ENCODE measurements at regions not wholly inside any gene's neighbourhood (a gene's known extent, or its start where the extent isn't known, plus 50 kb on each side); places are given as distances from the start of the nearest gene placed in this dataset.

GRCh38 chr20:11190741-11191140, 516.9 kb upstream of the JAG1 start:
- no peak for DNase-seq

DNA sequence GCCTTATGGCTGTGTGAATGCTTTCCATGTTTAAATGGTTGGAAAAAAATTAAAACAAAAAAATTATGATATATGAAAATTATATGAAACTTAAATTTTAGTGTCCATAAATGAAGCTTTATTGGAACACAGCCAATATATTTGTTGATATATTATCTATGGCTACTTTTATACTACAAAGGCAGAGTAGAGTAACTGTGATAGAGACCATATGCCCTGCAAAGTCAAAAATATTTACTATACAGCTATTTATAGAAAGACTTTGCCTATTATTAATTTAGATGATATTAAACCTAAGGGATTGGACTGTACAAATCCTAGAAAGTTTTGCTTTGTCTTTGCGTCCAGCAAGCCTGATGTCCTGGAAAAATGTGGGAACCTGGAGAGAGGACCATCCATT, 518.3 kb upstream of the JAG1 start:
- DNase-seq: no peak

DNA sequence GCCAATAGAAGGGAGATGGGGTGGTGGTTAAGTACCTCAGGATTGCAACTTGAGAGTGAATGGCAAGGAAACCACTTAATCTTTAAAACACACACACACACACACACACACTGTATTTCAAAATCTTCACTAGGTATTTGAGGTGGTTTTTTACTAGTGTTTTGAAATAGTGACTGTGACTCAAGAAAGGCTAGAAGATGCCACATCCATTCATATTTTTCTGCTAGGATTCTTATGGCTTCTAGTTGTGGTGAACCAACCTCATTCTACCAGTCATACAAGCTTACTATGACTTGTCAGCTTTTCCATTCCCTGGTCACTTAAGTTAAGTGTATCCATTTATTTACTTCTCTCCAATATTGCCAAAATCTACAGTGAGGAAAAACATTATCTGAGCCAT, 519.4 kb upstream of the JAG1 start:
- DNase-seq: no peak

DNA sequence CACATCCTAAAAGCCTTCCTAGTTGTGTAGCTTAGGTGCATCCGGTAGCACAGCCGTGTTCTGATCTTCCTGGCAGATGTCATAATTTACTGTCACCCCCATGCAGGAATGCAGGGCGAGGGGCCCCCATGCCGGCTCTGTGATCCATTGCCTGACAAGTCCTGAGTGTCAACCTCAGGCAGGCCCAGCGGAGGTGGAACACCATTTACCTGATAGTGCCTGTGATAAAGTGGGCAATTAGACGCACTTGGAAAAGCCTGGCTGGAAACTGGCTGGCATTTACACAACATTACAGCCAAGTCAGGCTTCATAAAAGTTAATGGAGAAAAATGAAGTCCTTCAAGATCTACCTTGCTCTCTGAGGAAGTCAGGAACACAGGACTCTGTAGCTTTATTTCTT, 521.4 kb upstream of the JAG1 start:
- no peak for DNase-seq

- no peak for DNase-seq
Measured at GRCh38 chr20:11195899-11196558, 522.2 kb upstream of the JAG1 start.

GRCh38 chr20:11197851-11198250, 524.1 kb upstream of the JAG1 start:
- no peak for DNase-seq

GRCh38 chr20:11200423-11200822, 526.6 kb upstream of the JAG1 start:
- no peak for DNase-seq

DNA sequence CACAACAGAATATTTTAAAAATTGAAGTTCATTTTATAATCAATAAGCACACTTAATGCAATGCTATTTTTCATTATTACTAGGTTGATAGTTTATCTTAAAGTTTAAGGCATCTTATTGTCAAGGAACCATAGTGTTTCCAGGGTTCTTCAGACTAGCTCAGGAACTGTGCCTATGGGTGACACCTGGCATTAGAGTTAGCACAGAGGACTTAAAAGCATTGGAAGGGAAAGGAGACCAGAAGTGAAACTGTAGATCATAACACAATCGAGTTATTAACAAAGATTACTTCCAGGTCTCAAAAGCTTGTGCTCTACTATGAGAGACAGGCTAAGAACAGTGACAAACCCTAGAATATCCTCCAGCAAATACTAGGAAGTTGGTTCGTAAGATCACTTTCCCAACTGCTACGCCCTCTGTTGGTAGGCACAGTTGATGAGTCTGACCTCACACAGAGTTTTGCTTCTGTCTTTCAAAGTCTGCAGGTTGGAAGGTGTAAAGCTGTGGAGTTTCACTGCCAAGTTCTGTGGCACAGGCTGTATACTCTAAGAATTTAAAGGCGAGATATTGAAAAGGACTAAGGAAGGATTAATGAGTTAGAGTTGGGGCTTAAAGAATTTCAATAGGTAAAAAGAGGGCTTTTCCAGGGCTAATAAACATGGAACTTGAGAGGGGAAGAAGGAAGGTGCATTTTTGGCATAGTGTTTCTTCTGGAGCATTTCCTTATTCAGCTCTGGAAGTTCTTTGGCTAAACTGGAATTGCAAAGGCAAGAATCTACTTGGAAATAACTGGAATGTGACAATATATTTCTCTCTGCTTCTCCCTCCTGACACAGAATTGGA, 531.3 kb upstream of the JAG1 start:
- DNase-seq: peak; percentile 6

DNA sequence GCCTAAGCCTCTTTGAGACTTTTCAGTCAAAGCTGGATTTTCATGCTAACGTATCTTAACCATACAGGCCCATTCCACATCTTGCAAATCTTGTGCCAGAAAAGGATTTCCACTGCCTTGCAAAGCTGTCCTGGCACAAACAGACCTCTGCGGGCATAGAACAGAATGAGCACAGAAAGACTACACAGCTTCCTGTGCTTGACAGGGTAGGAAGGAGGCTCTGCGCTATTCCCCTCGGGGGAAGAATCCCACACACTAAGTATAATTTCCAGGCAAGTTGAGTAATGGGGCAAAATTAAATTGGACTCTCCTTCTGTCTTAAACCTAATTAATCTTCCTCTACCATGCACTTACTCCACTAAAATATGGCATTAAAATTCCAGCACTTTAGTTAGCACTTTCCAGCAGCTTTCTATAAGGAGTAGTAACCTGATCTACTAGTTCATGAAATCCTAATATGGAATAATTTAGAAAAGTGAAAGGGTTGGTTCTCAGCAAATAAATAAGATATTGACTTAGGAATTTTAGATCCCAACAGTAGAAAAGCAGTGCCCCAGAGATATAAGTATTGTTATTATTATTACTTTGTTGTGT, 532.1 kb upstream of the JAG1 start:
- DNase-seq: no peak

GRCh38 chr20:11207749-11208502, 534.1 kb upstream of the JAG1 start:
- DNase-seq: no peak

GRCh38 chr20:11210611-11211010, 536.8 kb upstream of the JAG1 start:
- no peak for DNase-seq

DNA sequence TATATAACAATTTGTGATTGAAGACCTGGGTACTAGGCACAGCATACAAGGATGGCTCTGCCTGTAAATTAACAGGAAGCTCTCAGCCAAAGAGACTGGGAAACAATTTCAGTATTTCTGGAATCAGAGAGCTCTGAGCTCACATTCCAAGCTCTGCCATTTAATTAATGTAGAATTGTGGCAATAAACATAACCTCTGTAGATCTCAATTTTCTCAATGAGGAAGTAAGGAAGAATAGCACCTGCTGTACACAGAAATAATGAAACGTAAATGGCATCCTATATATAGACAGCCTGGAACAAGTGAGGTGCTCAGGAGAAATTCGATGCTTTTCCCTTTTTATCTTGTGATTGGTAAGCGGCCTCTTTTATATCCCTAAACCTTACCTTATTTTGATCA, 538.5 kb upstream of the JAG1 start:
- DNase-seq: no peak

- no peak for DNase-seq
Measured at GRCh38 chr20:11212902-11213301, 539.1 kb upstream of the JAG1 start.

GRCh38 chr20:11214256-11214840, 540.5 kb upstream of the JAG1 start:
- DNase-seq: no peak

DNA sequence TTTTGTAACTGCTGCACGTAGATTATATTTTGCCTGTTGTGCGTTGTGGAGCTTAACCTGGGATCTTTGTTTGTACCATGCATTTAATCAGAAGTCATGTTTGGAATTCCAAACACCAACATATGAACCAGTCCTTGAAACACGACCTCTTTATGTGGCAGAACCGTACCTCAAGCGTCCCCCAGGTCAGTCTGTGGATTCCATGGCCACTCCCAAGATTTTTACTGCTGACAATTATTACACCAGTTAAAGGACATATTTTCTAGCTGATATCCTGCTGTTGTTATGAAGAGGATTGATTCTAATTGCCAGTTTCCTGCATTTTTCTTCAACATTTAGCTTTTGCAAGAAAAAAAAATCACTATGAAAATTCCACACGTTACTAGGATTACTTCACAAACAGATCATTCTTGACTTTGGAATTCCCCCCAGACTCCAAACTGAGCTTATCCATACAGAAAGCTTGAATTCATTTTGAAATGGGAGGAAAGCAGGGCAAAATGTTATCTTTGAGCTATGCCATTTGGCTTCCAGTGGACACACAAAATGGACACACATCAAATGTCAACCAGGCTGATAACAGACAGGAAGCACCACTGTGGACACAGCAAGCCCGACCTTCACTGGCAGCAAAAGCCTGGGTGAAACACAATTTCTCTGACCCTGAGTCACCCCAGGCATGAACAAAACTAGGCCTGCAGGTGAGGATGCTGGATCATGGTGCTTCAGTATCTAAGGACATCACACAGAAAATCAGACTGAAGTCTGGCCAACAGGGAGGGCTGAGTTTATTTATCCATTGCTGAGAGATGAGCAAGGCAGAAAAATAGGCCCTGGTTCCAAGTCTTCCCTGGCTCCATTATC, 542.9 kb upstream of the JAG1 start:
- no peak for DNase-seq

- DNase-seq: no peak
Measured at GRCh38 chr20:11217326-11218172, 543.8 kb upstream of the JAG1 start.

- no peak for DNase-seq
Measured at GRCh38 chr20:11218173-11218680, 544.4 kb upstream of the JAG1 start.

- DNase-seq: no peak
Measured at GRCh38 chr20:11219192-11219591, 545.4 kb upstream of the JAG1 start.

- no peak for DNase-seq
Measured at GRCh38 chr20:11221046-11221445, 547.2 kb upstream of the JAG1 start.

GRCh38 chr20:11222243-11222642, 548.4 kb upstream of the JAG1 start:
- DNase-seq: no peak

- no peak for DNase-seq
Measured at GRCh38 chr20:11227602-11228001, 553.8 kb upstream of the JAG1 start.

Measured in CD4-positive, alpha-beta T cell treated with Interleukin-17A for 4 hours (primary cell).